Natural killer cell treated with Interleukin-12 subunit alpha and Interleukin-12 subunit beta and Interleukin-15 and Interleukin-18, amount 100 ng/mL, for 72 hours (primary cell): ENCODE measurements at regions not wholly inside any gene's neighbourhood (a gene's known extent, or its start where the extent isn't known, plus 50 kb on each side); places are given as distances from the start of the nearest gene placed in this dataset.

Source experiments
- ATAC-seq, 2 donors: fragments of 150-1000 bp; cut with Tn5 transposase in 1 of 2; sonication (Bioruptor Pico), chemical (Tn5 transposase) in 1 of 2; 2 replicates each; pipeline ENCODE4 v1.10.0; 2021
- DNase-seq: peaks from one replicate; pipeline ENCODE4 v3.0.0; 2022; ENCODE audit warnings: low spot score
- H3K27ac Mint-ChIP-seq, 2 donors: 1 replicate in 1 of 2; 2 replicates in 1 of 2; pipeline ENCODE4 v1.8.0; 2022; ENCODE audit warnings: mixed read lengths in 2 of 2, mild to moderate bottlenecking in 1 of 2, moderate library complexity in 1 of 2
- H3K27me3 Mint-ChIP-seq, 2 donors: 1 replicate in 1 of 2; 2 replicates in 1 of 2; pipeline ENCODE4 v1.8.0; 2022; ENCODE audit warnings: mixed read lengths in 2 of 2
- H3K36me3 Mint-ChIP-seq: one replicate; pipeline ENCODE4 v1.8.0; 2022; ENCODE audit warnings: mixed read lengths
- H3K4me1 Mint-ChIP-seq, 2 donors: 1 replicate in 1 of 2; 2 replicates in 1 of 2; pipeline ENCODE4 v1.8.0; 2022; ENCODE audit warnings: low read depth in 2 of 2, mixed read lengths in 2 of 2, mild to moderate bottlenecking in 1 of 2
- H3K4me3 Mint-ChIP-seq: one replicate; pipeline ENCODE4 v1.8.0; 2022; ENCODE audit warnings: mixed read lengths
- H3K9me3 Mint-ChIP-seq: 2 replicates; pipeline ENCODE4 v1.8.0; 2022; ENCODE audit warnings: mixed read lengths

GRCh38 chr18:39007031-39007902 is 1441.7 kb upstream of the CELF4 start:
- no peak overlapping the region for H3K27ac Mint-ChIP-seq
- no peaks in the 10 kb centered on the region for H3K4me1 Mint-ChIP-seq
- no peak overlapping the region for H3K4me3 Mint-ChIP-seq
- H3K27me3 Mint-ChIP-seq: no peaks in the 10 kb centered on the region
- ATAC-seq: no peak
- H3K9me3 Mint-ChIP-seq: peaks cover 10% of the 10 kb centered on the region
- H3K36me3 Mint-ChIP-seq: no peaks in the 10 kb centered on the region
- DNase-seq: no peak

GRCh38 chr18:38996056-38996455 is 1430.5 kb upstream of the CELF4 start:
- Mint-ChIP-seq H3K27me3 (no peaks in the 10 kb centered on the region), H3K9me3 (peaks cover 5% of the 10 kb centered on the region), H3K36me3 (no peaks in the 10 kb centered on the region), H3K4me3 (no peak overlapping the region), H3K4me1 (no peaks in the 10 kb centered on the region), H3K27ac (no peak overlapping the region)
- DNase-seq (no peak), ATAC-seq (no peak)

- Mint-ChIP-seq H3K4me1 (no peaks in the 10 kb centered on the region), H3K27ac (no peak overlapping the region), H3K9me3 (peaks cover 5% of the 10 kb centered on the region), H3K4me3 (no peak overlapping the region), H3K27me3 (no peaks in the 10 kb centered on the region), H3K36me3 (no peaks in the 10 kb centered on the region)
- ATAC-seq: no peak
- DNase-seq: no peak
Measured at GRCh38 chr18:38993342-38993741, 1427.7 kb upstream of the CELF4 start.

GRCh38 chr18:38984968-38985367 is 1419.4 kb upstream of the CELF4 start:
- Mint-ChIP-seq H3K27me3 (no peaks in the 10 kb centered on the region), H3K9me3 (peaks cover 11% of the 10 kb centered on the region), H3K27ac (no peak overlapping the region), H3K4me3 (no peak overlapping the region), H3K36me3 (peaks cover 13% of the 10 kb centered on the region), H3K4me1 (no peaks in the 10 kb centered on the region)
- no peak for DNase-seq
- no peak for ATAC-seq

GRCh38 chr18:38982072-38982471 is 1416.5 kb upstream of the CELF4 start:
- ATAC-seq (no peak), DNase-seq (no peak)
- H3K4me3 Mint-ChIP-seq: no peak overlapping the region
- no peaks in the 10 kb centered on the region for H3K4me1 Mint-ChIP-seq
- H3K27ac Mint-ChIP-seq: no peak overlapping the region
- H3K27me3 Mint-ChIP-seq: no peaks in the 10 kb centered on the region
- H3K36me3 Mint-ChIP-seq: peaks cover 14% of the 10 kb centered on the region
- peaks cover 11% of the 10 kb centered on the region for H3K9me3 Mint-ChIP-seq

GRCh38 chr18:38981389-38981788 is 1415.8 kb upstream of the CELF4 start:
- peaks cover 11% of the 10 kb centered on the region for H3K9me3 Mint-ChIP-seq
- no peak overlapping the region for H3K27ac Mint-ChIP-seq
- no peaks in the 10 kb centered on the region for H3K4me1 Mint-ChIP-seq
- H3K27me3 Mint-ChIP-seq: no peaks in the 10 kb centered on the region
- ATAC-seq: no peak
- H3K36me3 Mint-ChIP-seq: peaks cover 14% of the 10 kb centered on the region
- no peak overlapping the region for H3K4me3 Mint-ChIP-seq
- DNase-seq: no peak

- Mint-ChIP-seq H3K27me3 (no peaks in the 10 kb centered on the region), H3K9me3 (peaks cover 12% of the 10 kb centered on the region), H3K4me1 (no peaks in the 10 kb centered on the region), H3K27ac (no peak overlapping the region), H3K4me3 (no peak overlapping the region), H3K36me3 (peaks cover 14% of the 10 kb centered on the region)
- no peak for ATAC-seq
- DNase-seq: no peak
Measured at GRCh38 chr18:38980420-38980819, 1414.8 kb upstream of the CELF4 start.

GRCh38 chr18:38972571-38972970 is 1407.0 kb upstream of the CELF4 start:
- Mint-ChIP-seq H3K27me3 (no peaks in the 10 kb centered on the region), H3K27ac (no peak overlapping the region), H3K36me3 (peaks cover 8% of the 10 kb centered on the region), H3K4me1 (peaks cover 0 to 4% of the 10 kb centered on the region in 2 donors), H3K9me3 (peaks cover 4% of the 10 kb centered on the region), H3K4me3 (no peak overlapping the region)
- ATAC-seq (no peak), DNase-seq (no peak)

- no peaks in the 10 kb centered on the region for H3K27me3 Mint-ChIP-seq
- H3K4me3 Mint-ChIP-seq: no peak overlapping the region
- DNase-seq (no peak), ATAC-seq (no peak)
- peaks cover 8% of the 10 kb centered on the region for H3K36me3 Mint-ChIP-seq
- H3K27ac Mint-ChIP-seq: no peak overlapping the region
- H3K9me3 Mint-ChIP-seq: peaks cover 4% of the 10 kb centered on the region
- H3K4me1 Mint-ChIP-seq: peaks cover 0 to 4% of the 10 kb centered on the region in 2 donors
Measured at GRCh38 chr18:38971881-38972280, 1406.3 kb upstream of the CELF4 start.

GRCh38 chr18:38966841-38967240 is 1401.2 kb upstream of the CELF4 start:
- no peaks in the 10 kb centered on the region for H3K9me3 Mint-ChIP-seq
- no peak overlapping the region for H3K4me3 Mint-ChIP-seq
- peaks cover 1 to 2% of the 10 kb centered on the region in 2 donors for H3K4me1 Mint-ChIP-seq
- peaks cover 13% of the 10 kb centered on the region for H3K36me3 Mint-ChIP-seq
- no peak overlapping the region for H3K27ac Mint-ChIP-seq
- peaks cover 0 to 5% of the 10 kb centered on the region in 2 donors for H3K27me3 Mint-ChIP-seq
- no peak for ATAC-seq
- DNase-seq: no peak

- H3K27me3 Mint-ChIP-seq: peaks cover 0 to 5% of the 10 kb centered on the region in 2 donors
- peaks cover 0 to 3% of the 10 kb centered on the region in 2 donors for H3K4me1 Mint-ChIP-seq
- H3K4me3 Mint-ChIP-seq: no peak overlapping the region
- no peak overlapping the region for H3K27ac Mint-ChIP-seq
- peaks cover 12% of the 10 kb centered on the region for H3K36me3 Mint-ChIP-seq
- no peak for DNase-seq
- ATAC-seq: no peak
- no peaks in the 10 kb centered on the region for H3K9me3 Mint-ChIP-seq
Measured at GRCh38 chr18:38963943-38964660, 1398.5 kb upstream of the CELF4 start.

- ATAC-seq (no peak), DNase-seq (no peak)
- Mint-ChIP-seq H3K9me3 (no peaks in the 10 kb centered on the region), H3K27ac (no peak overlapping the region), H3K27me3 (peaks cover 0 to 5% of the 10 kb centered on the region in 2 donors), H3K4me3 (peak overlapping the region; percentile 15), H3K36me3 (peaks cover 12% of the 10 kb centered on the region), H3K4me1 (peaks cover 0 to 7% of the 10 kb centered on the region in 2 donors)
Measured at GRCh38 chr18:38961880-38962279, 1396.3 kb upstream of the CELF4 start.

- peaks cover 11% of the 10 kb centered on the region for H3K36me3 Mint-ChIP-seq
- H3K27me3 Mint-ChIP-seq: peaks cover 0 to 5% of the 10 kb centered on the region in 2 donors
- no peak overlapping the region for H3K27ac Mint-ChIP-seq
- H3K4me1 Mint-ChIP-seq: peaks cover 12 to 15% of the 10 kb centered on the region in 2 donors
- H3K4me3 Mint-ChIP-seq: no peak overlapping the region
- H3K9me3 Mint-ChIP-seq: peaks cover 2% of the 10 kb centered on the region
- DNase-seq (no peak), ATAC-seq (no peak)
Measured at GRCh38 chr18:38957736-38958135, 1392.1 kb upstream of the CELF4 start.

- Mint-ChIP-seq H3K27me3 (no peaks in the 10 kb centered on the region), H3K4me3 (no peak overlapping the region), H3K4me1 (peaks cover 12% of the 10 kb centered on the region in 2 donors), H3K9me3 (peaks cover 3% of the 10 kb centered on the region), H3K36me3 (peaks cover 4% of the 10 kb centered on the region), H3K27ac (no peak overlapping the region)
- DNase-seq (no peak), ATAC-seq (no peak)
Measured at GRCh38 chr18:38956068-38956467, 1390.5 kb upstream of the CELF4 start.
